Germinal center (tissue), 1 donor: ENCODE measurements at regions not wholly inside any gene's neighbourhood (a gene's known extent, or its start where the extent isn't known, plus 50 kb on each side); places are given as distances from the start of the nearest gene placed in this dataset.
"Not testable (repeated sequence)": the region's sequence is repeated elsewhere in the genome, so short reads cannot be mapped to it uniquely, and the experiment has no call there.

Source experiments
- DNase-seq: peaks from one replicate; pipeline ENCODE4 v3.0.0; 2012; ENCODE audit warnings: mixed read lengths, low spot score

GRCh38 chr2:144011098-144011497, 508.8 kb downstream of the ZEB2 start:
- no peak for DNase-seq

GRCh38 chr2:144010096-144010836, 509.7 kb downstream of the ZEB2 start:
- no peak for DNase-seq

- DNase-seq = no peak
These were observed 513.8 kb downstream of the ZEB2 start for GRCh38 chr2:144006139-144006538.

- DNase-seq = no peak
These were observed 515.2 kb downstream of the ZEB2 start for GRCh38 chr2:144004742-144005141.

- no peak for DNase-seq
These were observed 516.4 kb downstream of the ZEB2 start for GRCh38 chr2:144003460-144004075.

- DNase-seq = no peak
These were observed 522.9 kb downstream of the ZEB2 start for GRCh38 chr2:143996974-143997373.

GRCh38 chr2:143994961-143995360, 525.0 kb downstream of the ZEB2 start:
- DNase-seq = no peak

- DNase-seq = not testable (repeated sequence)
These were observed 528.3 kb downstream of the ZEB2 start for GRCh38 chr2:143991596-143991995.

GRCh38 chr2:143988082-143988481, 531.8 kb downstream of the ZEB2 start:
- no peak for DNase-seq

GRCh38 chr2:143981428-143981827, 538.5 kb downstream of the ZEB2 start:
- DNase-seq = no peak

GRCh38 chr2:143977356-143977755, 542.6 kb downstream of the ZEB2 start:
- no peak for DNase-seq

GRCh38 chr2:143975216-143975615, 544.7 kb downstream of the ZEB2 start:
- no peak for DNase-seq

- no peak for DNase-seq
These were observed 545.7 kb downstream of the ZEB2 start for GRCh38 chr2:143974262-143974661.

GRCh38 chr2:143968860-143969259, 551.1 kb downstream of the ZEB2 start:
- no peak for DNase-seq

GRCh38 chr2:143968360-143968759, 551.6 kb downstream of the ZEB2 start:
- DNase-seq = no peak

GRCh38 chr2:143965493-143966164, 554.3 kb downstream of the ZEB2 start:
- no peak for DNase-seq

- DNase-seq = no peak
These were observed 555.0 kb downstream of the ZEB2 start for GRCh38 chr2:143964891-143965290.

- DNase-seq = no peak
These were observed 559.7 kb downstream of the ZEB2 start for GRCh38 chr2:143960177-143960576.

GRCh38 chr2:143957321-143957720, 562.6 kb downstream of the ZEB2 start:
- DNase-seq = no peak

- DNase-seq = no peak
These were observed 564.4 kb downstream of the ZEB2 start for GRCh38 chr2:143955401-143956065.

GRCh38 chr2:143954844-143955243, 565.1 kb downstream of the ZEB2 start:
- DNase-seq = no peak

GRCh38 chr2:143954186-143954585, 565.7 kb downstream of the ZEB2 start:
- no peak for DNase-seq
